GM04504 (cell line): ENCODE measurements at regions not wholly inside any gene's neighbourhood (a gene's known extent, or its start where the extent isn't known, plus 50 kb on each side); places are given as distances from the start of the nearest gene placed in this dataset.

Experiments
- DNase-seq: peaks from one replicate; pipeline ENCODE4 v3.0.0-alpha.2; 2012; ENCODE audit warnings: low read depth

GRCh38 chr5:135139381-135140134 lies 105.5 kb upstream of the PITX1 start:
- DNase-seq = peak; percentile 46

- no peak for DNase-seq
Observed at GRCh38 chr5:135138116-135138850, 104.3 kb upstream of the PITX1 start.

GRCh38 chr5:135137146-135137915 lies 103.3 kb upstream of the PITX1 start:
- DNase-seq = no peak

GRCh38 chr5:135136546-135136945 lies 102.5 kb upstream of the PITX1 start:
- DNase-seq = no peak

GRCh38 chr5:135135530-135136226 lies 101.7 kb upstream of the PITX1 start:
- DNase-seq = no peak

- DNase-seq = no peak
Observed at GRCh38 chr5:135134691-135135381, 100.8 kb upstream of the PITX1 start.

GRCh38 chr5:135133698-135134515 lies 99.9 kb upstream of the PITX1 start:
- no peak for DNase-seq

GRCh38 chr5:135133181-135133580 lies 99.2 kb upstream of the PITX1 start:
- DNase-seq = no peak

- DNase-seq = no peak
Observed at GRCh38 chr5:135131801-135132680, 98.0 kb upstream of the PITX1 start.

- no peak for DNase-seq
Observed at GRCh38 chr5:135130261-135131215, 96.5 kb upstream of the PITX1 start.

GRCh38 chr5:135129307-135129706 lies 95.3 kb upstream of the PITX1 start:
- no peak for DNase-seq

GRCh38 chr5:135128361-135128760 lies 94.3 kb upstream of the PITX1 start:
- DNase-seq = no peak

GRCh38 chr5:135127439-135128240 lies 93.6 kb upstream of the PITX1 start:
- DNase-seq = peak; percentile 32

GRCh38 chr5:135126688-135127438 lies 92.8 kb upstream of the PITX1 start:
- no peak for DNase-seq

GRCh38 chr5:135124724-135125123 lies 90.7 kb upstream of the PITX1 start:
- DNase-seq = no peak

GRCh38 chr5:135124128-135124527 lies 90.1 kb upstream of the PITX1 start:
- DNase-seq = no peak

GRCh38 chr5:135122797-135123196 lies 88.8 kb upstream of the PITX1 start:
- no peak for DNase-seq
